IMR-90 (cell line): ENCODE measurements at regions not wholly inside any gene's neighbourhood (a gene's known extent, or its start where the extent isn't known, plus 50 kb on each side); places are given as distances from the start of the nearest gene placed in this dataset.

Experiments
- ATAC-seq: fragments of 200-7000 bp; cut with Tn5 transposase; 2 replicates; pipeline ENCODE4 v1.9.1; 2020; ENCODE audit warnings: low read depth, mild to moderate bottlenecking, moderate library complexity
- BruUV-seq: library from RNA; stranded (reverse); fragments of 400-500 nt; replicated peaks from 2 replicates; lab custom pipeline; 2021; lab: Mats Ljungman, UMichigan
- CTCF ChIA-PET: fragments of 300-600 bp; formaldehyde crosslinking; extraction: SDS; loops from one replicate; lab custom pipeline; 2021; ENCODE audit warnings: antibody characterized with exemption; lab: Yijun Ruan, JAX
- POLR2A ChIA-PET: fragments of 300-600 bp; sonication (Branson Sonifier 250); formaldehyde crosslinking; loops from one replicate; lab custom pipeline; 2022; ENCODE audit warnings: antibody characterized with exemption; ENCODE audit not compliant: unreplicated experiment; lab: Charles Lee
- DNase-seq: peaks from one replicate; pipeline ENCODE4 v3.0.0; 2013
- H2AFZ ChIP-seq: replicated peaks from 2 replicates; pipeline ENCODE3; 2013; ENCODE audit warnings: low read length, mild to moderate bottlenecking; ENCODE audit not compliant: poor library complexity
- H2AK5ac ChIP-seq: 2 replicates; pipeline ENCODE4 v1.6.1; 2013; ENCODE audit warnings: low read depth, low read length, inconsistent platforms
- H2AK9ac ChIP-seq: replicated peaks from 2 replicates; pipeline ENCODE3; 2013; ENCODE audit warnings: mild to moderate bottlenecking, low read depth, low read length, moderate library complexity; ENCODE audit not compliant: poor library complexity
- H2BK120ac ChIP-seq: 2 replicates; pipeline ENCODE4 v1.6.1; 2013; ENCODE audit warnings: low read depth, low read length, inconsistent platforms
- H2BK15ac ChIP-seq: 3 replicates; pipeline ENCODE4 v1.6.1; 2013; ENCODE audit warnings: low read depth, low read length, inconsistent platforms
- H2BK20ac ChIP-seq: 2 replicates; pipeline ENCODE4 v1.6.1; 2013; ENCODE audit warnings: low read depth, mild to moderate bottlenecking, inconsistent platforms, low read length, moderate library complexity
- H2BK5ac ChIP-seq: 2 replicates; pipeline ENCODE4 v1.6.1; 2013; ENCODE audit warnings: mild to moderate bottlenecking, low read depth, low read length, inconsistent platforms; ENCODE audit not compliant: poor library complexity, severe bottlenecking
- H3K14ac ChIP-seq: replicated peaks from 2 replicates; pipeline ENCODE4 v1.6.1; 2013; ENCODE audit warnings: low read depth, low read length, inconsistent platforms
- H3K18ac ChIP-seq: 2 replicates; pipeline ENCODE4 v1.6.1; 2013; ENCODE audit warnings: low read depth, low read length, control low read depth
- H3K23ac ChIP-seq: 2 replicates; pipeline ENCODE4 v1.6.1; 2013; ENCODE audit warnings: low read depth, low read length, inconsistent platforms
- H3K27ac ChIP-seq: 2 replicates; pipeline ENCODE4 v1.5.1; 2013; ENCODE audit warnings: mild to moderate bottlenecking, control low read depth, low read length; ENCODE audit not compliant: insufficient read depth
- H3K27me3 ChIP-seq: 2 replicates; pipeline ENCODE4 v1.6.1; 2013; ENCODE audit warnings: low read length; ENCODE audit not compliant: control insufficient read depth, insufficient read depth
- H3K36me3 ChIP-seq: 2 replicates; pipeline ENCODE4 v1.6.1; 2013; ENCODE audit warnings: low read length, mixed read lengths; ENCODE audit not compliant: control insufficient read depth, insufficient read depth
- H3K4ac ChIP-seq: 2 replicates; pipeline ENCODE4 v1.6.1; 2013; ENCODE audit warnings: low read depth, low read length, inconsistent platforms
- H3K4me1 ChIP-seq: 2 replicates; pipeline ENCODE4 v1.6.1; 2013; ENCODE audit warnings: low read length, mixed read lengths; ENCODE audit not compliant: control insufficient read depth, insufficient read depth
- H3K4me2 ChIP-seq: 2 replicates; pipeline ENCODE4 v1.6.1; 2013; ENCODE audit warnings: low read depth, mild to moderate bottlenecking, control low read depth, low read length, moderate library complexity
- H3K4me3 ChIP-seq: 2 replicates; pipeline ENCODE4 v1.5.1; 2013; ENCODE audit warnings: low read depth, mild to moderate bottlenecking, control low read depth, low read length, moderate library complexity; ENCODE audit not compliant: insufficient read depth
- H3K56ac ChIP-seq: 2 replicates; pipeline ENCODE4 v1.6.1; 2013; ENCODE audit warnings: low read length, inconsistent platforms; ENCODE audit not compliant: insufficient read depth; ENCODE audit errors: extremely low read depth
- H3K79me1 ChIP-seq, 2 experiments: 2 replicates each; pipeline ENCODE4 v1.6.1; 2013; ENCODE audit warnings: low read length in 2 of 2, inconsistent platforms in 1 of 2, low read depth in 1 of 2
- H3K9ac ChIP-seq: 2 replicates; pipeline ENCODE4 v1.6.1; 2013; ENCODE audit warnings: low read depth, low read length, control low read depth
- H3K9me1 ChIP-seq: 2 replicates; pipeline ENCODE4 v1.6.1; 2013; ENCODE audit warnings: low read length, inconsistent platforms; ENCODE audit not compliant: insufficient read depth
- H3K9me3 ChIP-seq: 2 replicates; pipeline ENCODE4 v1.6.1; 2013; ENCODE audit warnings: low read length; ENCODE audit not compliant: control insufficient read depth, insufficient read depth
- H4K20me1 ChIP-seq: 2 replicates; pipeline ENCODE4 v1.6.1; 2013; ENCODE audit warnings: low read length, inconsistent platforms; ENCODE audit not compliant: insufficient read depth
- H4K5ac ChIP-seq: 2 replicates; pipeline ENCODE4 v1.6.1; 2013; ENCODE audit warnings: mild to moderate bottlenecking, low read depth, low read length, control low read depth
- H4K8ac ChIP-seq, 2 experiments: 2 replicates each; pipeline ENCODE4 v1.6.1; 2013; ENCODE audit warnings: low read depth in 2 of 2, low read length in 2 of 2, control low read depth in 1 of 2, inconsistent platforms in 1 of 2
- H4K91ac ChIP-seq: 2 replicates; pipeline ENCODE4 v1.6.1; 2013; ENCODE audit warnings: low read depth, low read length, inconsistent platforms; ENCODE audit not compliant: insufficient read depth
- CEBPB ChIP-seq: IDR thresholded peaks from 2 replicates; pipeline ENCODE4 v1.6.1; 2012; ENCODE audit warnings: low read depth, low read length, improper control_type of control experiment
- CHD1 ChIP-seq: IDR thresholded peaks from 2 replicates; pipeline ENCODE4 v1.6.1; 2012; ENCODE audit warnings: low read depth, low read length, improper control_type of control experiment
- MAZ ChIP-seq: IDR thresholded peaks from 2 replicates; pipeline ENCODE4 v1.6.1; 2012; ENCODE audit warnings: low read depth, mild to moderate bottlenecking, low read length, improper control_type of control experiment, moderate library complexity, borderline replicate concordance
- MXI1 ChIP-seq: IDR thresholded peaks from 2 replicates; pipeline ENCODE4 v1.6.1; 2012; ENCODE audit warnings: low read depth, mild to moderate bottlenecking, low read length, moderate library complexity, borderline replicate concordance
- RCOR1 ChIP-seq: IDR thresholded peaks from 2 replicates; pipeline ENCODE4 v1.6.1; 2012; ENCODE audit warnings: mild to moderate bottlenecking, low read length, improper control_type of control experiment; ENCODE audit not compliant: insufficient replicate concordance
- RFX5 ChIP-seq: IDR thresholded peaks from 2 replicates; pipeline ENCODE4 v1.8.0; 2012; ENCODE audit warnings: low read depth, mild to moderate bottlenecking, low read length, moderate library complexity
- WGBS, 2 experiments: methylation state at CpG; one replicate each; pipeline versions ENCODE4 v1.1.5 to v1.1.7; 2013; ENCODE audit warnings: missing lambda C conversion rate in 2 of 2; ENCODE audit not compliant: insufficient read length in 1 of 2; ENCODE audit errors: extremely low coverage in 2 of 2; 5-methylcytosine and 5-hydroxymethylcytosine counted together
- dilution Hi-C: fragments of 300-500 bp; cut with HindIII; formaldehyde crosslinking; loops from one replicate; pipeline ENCODE4 v1.14.3; 2018; ENCODE audit warnings: low sequenced_read_pairs; ENCODE audit not compliant: unreplicated experiment
- in situ Hi-C: fragments of 300-500 bp; cut with MboI; formaldehyde crosslinking; loops from 3 replicates; pipeline ENCODE4 v1.14.3; 2019; ENCODE audit warnings: low sequenced_read_pairs, inconsistent platforms, mixed read lengths
- intact Hi-C: fragments of 100-400 bp; cut with micrococcal nuclease; formaldehyde crosslinking; loops from 2 replicates; pipeline ENCODE4 v1.10.0; 2022

DNA sequence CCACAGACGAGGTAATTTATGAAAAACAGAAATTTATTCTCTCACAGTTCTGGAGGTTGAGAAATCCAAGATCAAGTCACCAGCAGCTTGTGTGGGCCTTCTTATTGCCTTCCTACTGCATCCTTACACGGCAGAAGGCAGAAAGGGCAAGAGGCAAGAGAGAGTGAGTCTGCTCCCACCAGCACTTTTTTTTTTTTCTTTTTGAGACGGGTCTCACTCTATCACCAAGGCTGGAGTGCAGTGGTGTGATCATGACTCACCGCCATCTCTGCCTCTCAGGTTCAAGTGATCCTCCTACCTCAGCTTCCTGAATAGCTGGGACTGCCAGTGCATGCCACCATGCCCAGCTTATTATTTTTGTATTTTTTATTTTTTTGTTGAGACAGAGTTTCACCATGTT, 78.5 kb upstream of the HK2 start:
- no peak overlapping the region for H3K18ac ChIP-seq
- no peak overlapping the region for H3K4me2 ChIP-seq
- H4K8ac ChIP-seq: no peak overlapping the region
- in situ Hi-C loops (no loop called here), intact Hi-C loops (no loop called here), dilution Hi-C loops (no loop called here)
- H3K14ac ChIP-seq: no peak overlapping the region
- no peak overlapping the region for H3K4me3 ChIP-seq
- TF ChIP-seq RCOR1 (no peak), CEBPB (no peak), MXI1 (no peak), MAZ (no peak), CHD1 (no peak), RFX5 (no peak)
- WGBS, 2 experiments: no CpG with 5 or more reads among the region's 4 CpGs
- H3K56ac ChIP-seq: no peak overlapping the region
- BruUV-seq: no TSS peak
- no peaks in the 10 kb centered on the region for H3K36me3 ChIP-seq
- no peak overlapping the region for H3K23ac ChIP-seq
- H2AFZ ChIP-seq: peak overlapping the region; percentile 33
- H3K79me1 ChIP-seq: no peaks in the 10 kb centered on the region
- ATAC-seq: no peak
- POLR2A ChIA-PET: no interaction called here
- H2BK20ac ChIP-seq: no peak overlapping the region
- no peak overlapping the region for H2AK9ac ChIP-seq
- H2BK5ac ChIP-seq: no peak overlapping the region
- no peak overlapping the region for H4K5ac ChIP-seq
- no peaks in the 10 kb centered on the region for H3K27me3 ChIP-seq
- no peak overlapping the region for H3K27ac ChIP-seq
- DNase-seq: no peak
- no peak overlapping the region for H4K91ac ChIP-seq
- H3K4me1 ChIP-seq: peaks cover 2% of the 10 kb centered on the region
- H3K9me3 ChIP-seq: peaks cover 12% of the 10 kb centered on the region
- H2BK120ac ChIP-seq: no peak overlapping the region
- CTCF ChIA-PET: interaction anchor here (1.0 to 1.3 kb wide), 2 partner anchors 10 to 12 kb away, joined by 3 to 4 read pairs; no protein-coding TSS in a partner anchor
- no peak overlapping the region for H3K9ac ChIP-seq
- no peak overlapping the region for H3K4ac ChIP-seq
- H4K20me1 ChIP-seq: no peaks in the 10 kb centered on the region
- no peak overlapping the region for H2BK15ac ChIP-seq
- no peaks in the 10 kb centered on the region for H3K9me1 ChIP-seq
- H2AK5ac ChIP-seq: peak overlapping the region; percentile 15; the same call in 1 of the 2 replicates
